Keratinocyte (primary cell): ENCODE measurements at regions not wholly inside any gene's neighbourhood (a gene's known extent, or its start where the extent isn't known, plus 50 kb on each side); places are given as distances from the start of the nearest gene placed in this dataset.

Experiments used
- DNase-seq: peaks from one replicate; pipeline ENCODE4 v3.0.0-alpha.2; 2011; ENCODE audit warnings: low read depth, missing footprints, low spot score
- FAIRE-seq: peaks from 2 replicates; lab custom pipeline; 2011; peaks lifted over from hg19 to GRCh38; lab: Jason Lieb, UNC
- H2AFZ ChIP-seq: 2 replicates; pipeline ENCODE4 v1.6.0; 2012; ENCODE audit warnings: low read length, control low read depth, inconsistent platforms; ENCODE audit not compliant: control insufficient read depth
- H3K27ac ChIP-seq: 2 replicates; pipeline ENCODE4 v1.5.1; 2011; ENCODE audit warnings: low read length; ENCODE audit not compliant: control insufficient read depth, insufficient read depth
- H3K27me3 ChIP-seq: 3 replicates; pipeline ENCODE4 v1.6.0; 2011; ENCODE audit warnings: low read length; ENCODE audit not compliant: control insufficient read depth, insufficient read depth; ENCODE audit errors: extremely low read depth
- H3K36me3 ChIP-seq, 2 experiments: 2 replicates in 1 of 2; 3 replicates in 1 of 2; pipeline ENCODE4 v1.5.1; 2011; ENCODE audit warnings: low read length in 2 of 2, mild to moderate bottlenecking in 1 of 2; ENCODE audit not compliant: control insufficient read depth in 2 of 2, insufficient read depth in 2 of 2; ENCODE audit errors: extremely low read depth in 1 of 2
- H3K4me1 ChIP-seq: 3 replicates; pipeline ENCODE4 v1.5.1; 2011; ENCODE audit warnings: low read length; ENCODE audit not compliant: control insufficient read depth, insufficient read depth; ENCODE audit errors: extremely low read depth
- H3K4me2 ChIP-seq: 3 replicates; pipeline ENCODE4 v1.6.0; 2011; ENCODE audit warnings: low read depth, low read length; ENCODE audit not compliant: control insufficient read depth, insufficient read depth; ENCODE audit errors: extremely low read depth
- H3K4me3 ChIP-seq, 3 experiments: fragments of 200-600 bp in 1 of 3; sonication (generic) in 1 of 3; 2 replicates in 2 of 3; 3 replicates in 1 of 3; pipeline ENCODE4 v1.5.1; 2011 to 2016; ENCODE audit warnings: low read length in 3 of 3, mild to moderate bottlenecking in 3 of 3, control low read depth in 2 of 3, inconsistent platforms in 1 of 3, low read depth in 1 of 3, mixed read lengths in 1 of 3, mixed run types in 1 of 3, moderate library complexity in 1 of 3; ENCODE audit not compliant: control insufficient read depth in 2 of 3, insufficient read depth in 2 of 3; ENCODE audit errors: extremely low read depth in 1 of 3
- H3K79me2 ChIP-seq: 2 replicates; pipeline ENCODE4 v1.6.0; 2012; ENCODE audit warnings: low read length; ENCODE audit not compliant: control insufficient read depth, insufficient read depth
- H3K9ac ChIP-seq: 3 replicates; pipeline ENCODE4 v1.6.0; 2011; ENCODE audit warnings: low read length; ENCODE audit not compliant: control insufficient read depth, insufficient read depth; ENCODE audit errors: extremely low read depth
- H3K9me1 ChIP-seq: 3 replicates; pipeline ENCODE4 v1.6.0; 2011; ENCODE audit warnings: low read length; ENCODE audit not compliant: control insufficient read depth, insufficient read depth; ENCODE audit errors: extremely low read depth
- H3K9me3 ChIP-seq: 2 replicates; pipeline ENCODE4 v1.5.1; 2012; ENCODE audit warnings: low read depth, low read length; ENCODE audit not compliant: control insufficient read depth
- H4K20me1 ChIP-seq: 3 replicates; pipeline ENCODE4 v1.6.0; 2011; ENCODE audit warnings: low read length; ENCODE audit not compliant: control insufficient read depth, insufficient read depth; ENCODE audit errors: extremely low read depth
- EZH2 ChIP-seq: IDR thresholded peaks from one replicate; pipeline ENCODE4 v1.6.1; 2012; ENCODE audit warnings: inconsistent platforms, mild to moderate bottlenecking, low read length, moderate library complexity
- dilution Hi-C: fragments of 300-500 bp; cut with MboI; formaldehyde crosslinking; loops from one replicate; pipeline ENCODE4 v1.7.0; 2020; ENCODE audit warnings: low sequenced_read_pairs; ENCODE audit not compliant: extremely low pct_ligation_motif_present
- TF ChIP-seq, protein P1 (sequence below), 3 experiments: IDR thresholded peaks in 1 of 3; conservative IDR thresholded peaks in 1 of 3; optimal IDR thresholded peaks in 1 of 3; 2 replicates in 2 of 3; 3 replicates in 1 of 3; pipeline versions ENCODE3 to v1.5.1; 2011; ENCODE audit warnings: low read length in 3 of 3, mild to moderate bottlenecking in 3 of 3, moderate library complexity in 2 of 3, control low read depth in 1 of 3, inconsistent platforms in 1 of 3; ENCODE audit not compliant: insufficient read depth in 2 of 3; ENCODE audit errors: extremely low read depth in 1 of 3

DNA sequence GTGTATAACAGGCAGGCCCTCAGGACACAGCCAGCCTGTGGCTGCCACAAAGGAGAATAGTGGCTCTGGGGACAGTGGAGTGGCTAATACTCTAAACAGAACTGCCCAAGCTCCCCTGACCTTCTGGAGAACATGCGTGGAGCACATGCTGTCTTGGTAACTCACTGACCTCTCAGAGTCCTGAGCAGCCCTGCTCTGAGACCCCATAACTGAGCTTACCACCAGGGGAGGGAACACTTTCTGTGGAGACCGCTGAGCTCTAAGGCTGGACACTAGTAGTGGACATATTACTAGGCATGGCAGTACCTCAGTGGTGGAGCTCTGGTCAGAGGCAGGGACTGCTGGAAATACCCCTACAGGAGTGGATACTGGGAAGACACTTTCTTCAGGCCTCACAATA, 60.2 kb upstream of the SPTLC1 start:
- H3K4me1 ChIP-seq: no peaks in the 10 kb centered on the region
- dilution Hi-C loops: no loop called here
- H3K9me3 ChIP-seq: peaks cover 2% of the 10 kb centered on the region
- H3K9ac ChIP-seq: no peak overlapping the region
- H3K36me3 ChIP-seq: no peaks in the 10 kb centered on the region
- no peaks in the 10 kb centered on the region for H4K20me1 ChIP-seq
- DNase-seq (no peak), FAIRE-seq (no peak)
- H3K27ac ChIP-seq: no peak overlapping the region
- no peaks in the 10 kb centered on the region for H3K79me2 ChIP-seq
- peaks cover 4% of the 10 kb centered on the region for H3K27me3 ChIP-seq
- no peak overlapping the region for H3K4me3 ChIP-seq
- H3K4me2 ChIP-seq: no peak overlapping the region
- H3K9me1 ChIP-seq: no peaks in the 10 kb centered on the region
- no peak overlapping the region for H2AFZ ChIP-seq
- TF ChIP-seq, protein P1, sequence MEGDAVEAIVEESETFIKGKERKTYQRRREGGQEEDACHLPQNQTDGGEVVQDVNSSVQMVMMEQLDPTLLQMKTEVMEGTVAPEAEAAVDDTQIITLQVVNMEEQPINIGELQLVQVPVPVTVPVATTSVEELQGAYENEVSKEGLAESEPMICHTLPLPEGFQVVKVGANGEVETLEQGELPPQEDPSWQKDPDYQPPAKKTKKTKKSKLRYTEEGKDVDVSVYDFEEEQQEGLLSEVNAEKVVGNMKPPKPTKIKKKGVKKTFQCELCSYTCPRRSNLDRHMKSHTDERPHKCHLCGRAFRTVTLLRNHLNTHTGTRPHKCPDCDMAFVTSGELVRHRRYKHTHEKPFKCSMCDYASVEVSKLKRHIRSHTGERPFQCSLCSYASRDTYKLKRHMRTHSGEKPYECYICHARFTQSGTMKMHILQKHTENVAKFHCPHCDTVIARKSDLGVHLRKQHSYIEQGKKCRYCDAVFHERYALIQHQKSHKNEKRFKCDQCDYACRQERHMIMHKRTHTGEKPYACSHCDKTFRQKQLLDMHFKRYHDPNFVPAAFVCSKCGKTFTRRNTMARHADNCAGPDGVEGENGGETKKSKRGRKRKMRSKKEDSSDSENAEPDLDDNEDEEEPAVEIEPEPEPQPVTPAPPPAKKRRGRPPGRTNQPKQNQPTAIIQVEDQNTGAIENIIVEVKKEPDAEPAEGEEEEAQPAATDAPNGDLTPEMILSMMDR (optimal IDR thresholded peaks at IDR 0.05 in 1 of 3, IDR thresholded peaks at IDR 0.05 in 1 of 3, conservative IDR thresholded peaks at IDR 0.05 in 1 of 3; ENCODE audit: extremely low read depth in 1 of 3, insufficient read depth in 2 of 3, low read length in 3 of 3): no peak
- no peak for TF ChIP-seq EZH2

DNA sequence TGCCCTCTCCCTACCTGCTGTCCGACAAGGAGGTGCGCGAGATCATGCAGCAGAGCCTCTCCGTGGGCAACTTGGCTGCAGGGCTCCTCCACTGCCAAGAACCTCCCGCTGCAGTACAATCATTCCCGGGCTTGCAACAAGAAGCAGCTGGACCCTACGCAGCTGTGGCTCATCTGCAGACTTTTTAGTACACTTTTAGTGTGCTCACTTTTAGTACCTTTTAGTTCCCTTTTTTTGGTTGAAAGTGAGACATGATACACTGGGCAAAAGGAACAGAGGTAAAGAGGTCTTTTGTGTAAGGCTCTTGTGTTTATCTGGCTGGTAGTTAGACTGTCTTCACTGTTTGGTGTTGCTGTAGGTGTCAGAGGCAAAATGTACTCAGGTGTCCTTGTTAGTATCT, 58.1 kb upstream of the SPTLC1 start:
- no peaks in the 10 kb centered on the region for H3K36me3 ChIP-seq
- peaks cover 4% of the 10 kb centered on the region for H3K27me3 ChIP-seq
- no peak overlapping the region for H2AFZ ChIP-seq
- H3K79me2 ChIP-seq: no peaks in the 10 kb centered on the region
- no peak overlapping the region for H3K4me3 ChIP-seq
- no peaks in the 10 kb centered on the region for H3K9me1 ChIP-seq
- no peaks in the 10 kb centered on the region for H3K4me1 ChIP-seq
- H3K9ac ChIP-seq: no peak overlapping the region
- H4K20me1 ChIP-seq: no peaks in the 10 kb centered on the region
- H3K9me3 ChIP-seq: peaks cover 2% of the 10 kb centered on the region
- FAIRE-seq: no peak
- no peak overlapping the region for H3K4me2 ChIP-seq
- TF ChIP-seq, protein P1 (optimal IDR thresholded peaks at IDR 0.05 in 1 of 3, IDR thresholded peaks at IDR 0.05 in 1 of 3, conservative IDR thresholded peaks at IDR 0.05 in 1 of 3; ENCODE audit: extremely low read depth in 1 of 3, insufficient read depth in 2 of 3, low read length in 3 of 3): no peak
- TF ChIP-seq EZH2: no peak
- dilution Hi-C loops: no loop called here
- H3K27ac ChIP-seq: no peak overlapping the region
- no peak for DNase-seq
